ENCODE measurements at regions not wholly inside any gene's neighbourhood (a gene's known extent, or its start where the extent isn't known, plus 50 kb on each side); places are given as distances from the start of the nearest gene placed in this dataset.

DNA sequence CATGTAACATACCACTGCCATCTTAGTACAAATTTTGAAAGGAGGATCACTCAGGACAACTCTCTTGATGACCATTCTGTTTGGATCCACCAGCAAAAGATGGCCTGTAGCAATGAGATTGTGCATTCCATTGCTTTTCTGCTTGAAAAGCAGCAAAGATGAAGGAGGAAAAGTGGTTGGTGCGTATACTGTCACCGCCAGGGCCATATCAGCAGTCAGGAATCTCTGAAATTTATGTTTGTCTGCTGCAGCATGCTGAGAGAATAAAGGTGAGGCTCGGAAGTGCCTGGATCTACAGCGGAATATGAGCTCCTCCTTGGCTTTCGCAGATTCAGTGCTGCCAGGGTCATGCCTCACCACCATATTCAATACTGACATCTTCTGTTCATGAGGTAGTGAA lies 144.4 kb downstream of the GPBP1 start:
- DNase-seq (ENCODE audit: low read depth): no peak
- TF ChIP-seq, protein P1, sequence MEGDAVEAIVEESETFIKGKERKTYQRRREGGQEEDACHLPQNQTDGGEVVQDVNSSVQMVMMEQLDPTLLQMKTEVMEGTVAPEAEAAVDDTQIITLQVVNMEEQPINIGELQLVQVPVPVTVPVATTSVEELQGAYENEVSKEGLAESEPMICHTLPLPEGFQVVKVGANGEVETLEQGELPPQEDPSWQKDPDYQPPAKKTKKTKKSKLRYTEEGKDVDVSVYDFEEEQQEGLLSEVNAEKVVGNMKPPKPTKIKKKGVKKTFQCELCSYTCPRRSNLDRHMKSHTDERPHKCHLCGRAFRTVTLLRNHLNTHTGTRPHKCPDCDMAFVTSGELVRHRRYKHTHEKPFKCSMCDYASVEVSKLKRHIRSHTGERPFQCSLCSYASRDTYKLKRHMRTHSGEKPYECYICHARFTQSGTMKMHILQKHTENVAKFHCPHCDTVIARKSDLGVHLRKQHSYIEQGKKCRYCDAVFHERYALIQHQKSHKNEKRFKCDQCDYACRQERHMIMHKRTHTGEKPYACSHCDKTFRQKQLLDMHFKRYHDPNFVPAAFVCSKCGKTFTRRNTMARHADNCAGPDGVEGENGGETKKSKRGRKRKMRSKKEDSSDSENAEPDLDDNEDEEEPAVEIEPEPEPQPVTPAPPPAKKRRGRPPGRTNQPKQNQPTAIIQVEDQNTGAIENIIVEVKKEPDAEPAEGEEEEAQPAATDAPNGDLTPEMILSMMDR (IDR thresholded peaks at IDR 0.05; ENCODE audit: low read depth, low read length, missing control alignments): no peak
- H3K4me3 ChIP-seq (ENCODE audit: low read depth, low read length): no peak overlapping the region

DNA sequence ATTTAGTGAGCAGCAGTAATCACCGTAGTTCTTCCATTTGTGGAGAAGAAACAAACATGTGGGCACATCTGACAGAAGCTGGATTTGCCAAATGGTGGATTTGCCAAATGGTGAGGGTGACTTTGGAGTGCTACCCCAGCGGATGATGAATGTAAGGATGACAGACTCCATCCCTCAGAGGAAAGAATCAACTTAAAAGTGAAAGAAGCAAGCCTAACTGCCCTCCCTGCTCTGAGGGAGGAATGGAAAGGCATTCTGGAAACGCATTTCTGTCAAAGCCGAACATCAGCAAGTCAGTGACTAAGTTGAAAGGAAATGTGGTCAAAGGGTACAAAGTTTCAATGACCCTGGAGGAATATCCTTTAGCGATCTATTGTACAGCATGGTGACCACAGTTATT lies 143.5 kb downstream of the GPBP1 start:
- TF ChIP-seq, protein P1 (IDR thresholded peaks at IDR 0.05; ENCODE audit: low read depth, low read length, missing control alignments): no peak
- no peak for DNase-seq (ENCODE audit: low read depth)
- no peak overlapping the region for H3K4me3 ChIP-seq (ENCODE audit: low read depth, low read length)

DNA sequence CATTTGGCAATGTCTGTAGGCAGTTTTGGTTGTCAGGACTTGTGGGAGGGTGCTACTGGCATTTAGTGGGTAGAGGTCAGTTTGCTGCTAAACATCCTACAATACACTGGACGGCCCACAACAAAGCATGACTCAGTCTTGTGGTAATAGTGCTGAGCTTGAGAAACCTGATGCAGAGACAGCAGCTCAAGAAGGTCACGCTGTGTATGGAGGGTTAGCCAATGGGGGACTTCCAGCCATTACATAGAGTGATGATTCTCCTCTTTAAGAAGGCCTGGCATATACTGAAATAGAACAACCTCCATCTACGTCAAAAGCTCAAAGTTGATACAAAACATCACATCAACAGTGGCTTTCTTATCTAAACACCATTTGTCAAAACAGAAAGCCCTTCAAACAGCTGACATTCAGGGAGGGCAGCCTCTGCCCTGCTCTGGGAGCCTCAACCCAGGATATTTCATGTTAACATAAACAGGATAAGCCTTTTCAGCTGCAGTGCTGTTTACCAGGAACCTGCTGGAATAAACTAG lies 143.0 kb downstream of the GPBP1 start:
- H3K4me3 ChIP-seq (ENCODE audit: low read depth, low read length): no peak overlapping the region
- TF ChIP-seq, protein P1 (IDR thresholded peaks at IDR 0.05; ENCODE audit: low read depth, low read length, missing control alignments): no peak
- no peak for DNase-seq (ENCODE audit: low read depth)

DNA sequence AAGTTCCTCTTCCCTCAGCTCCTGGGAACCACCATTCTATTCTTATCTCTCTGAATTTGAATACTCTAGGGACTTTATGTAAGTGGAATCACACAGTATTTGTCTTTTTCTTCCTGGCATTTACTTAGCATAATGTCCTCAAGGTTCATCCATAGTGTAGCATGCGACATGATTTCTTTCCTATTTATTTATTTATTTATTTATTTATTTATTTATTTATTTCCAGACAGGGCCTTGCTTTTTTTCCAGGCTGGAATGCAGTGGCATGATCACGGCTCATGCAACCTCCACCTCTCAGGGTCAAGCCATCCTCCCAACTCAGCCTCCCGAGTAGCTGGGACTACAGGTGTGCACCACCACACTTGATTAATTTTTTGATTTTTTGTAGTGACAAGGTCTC lies 142.1 kb downstream of the GPBP1 start:
- TF ChIP-seq, protein P1 (IDR thresholded peaks at IDR 0.05; ENCODE audit: low read depth, low read length, missing control alignments): no peak
- DNase-seq (ENCODE audit: low read depth): no peak
- no peak overlapping the region for H3K4me3 ChIP-seq (ENCODE audit: low read depth, low read length)
